GM23338 (cell line): ENCODE measurements at regions not wholly inside any gene's neighbourhood (a gene's known extent, or its start where the extent isn't known, plus 50 kb on each side); places are given as distances from the start of the nearest gene placed in this dataset.

Experiments used
- ATAC-seq: fragments of 200-7000 bp; cut with Tn5 transposase; 3 replicates; pipeline ENCODE4 v1.9.1; 2020
- DNase-seq: peaks from one replicate; pipeline ENCODE4 v3.0.0-alpha.2; 2015; ENCODE audit warnings: low spot score
- H2AFZ ChIP-seq: fragments of 200-600 bp; sonication (generic); 2 replicates; pipeline ENCODE4 v1.8.0; 2016; ENCODE audit warnings: antibody characterized with exemption, mild to moderate bottlenecking, moderate library complexity
- H3F3A ChIP-seq: fragments of 200-600 bp; sonication (generic); replicated peaks from 2 replicates; pipeline ENCODE4 v1.8.0; 2017; ENCODE audit warnings: antibody characterized with exemption, mixed run types, low read depth
- H3K27ac ChIP-seq: fragments of 200-600 bp; sonication (generic); 2 replicates; pipeline ENCODE4 v1.6.1; 2016; ENCODE audit warnings: low read depth
- H3K27me3 ChIP-seq: fragments of 200-600 bp; sonication (generic); 2 replicates; pipeline ENCODE4 v1.8.0; 2016; ENCODE audit warnings: mild to moderate bottlenecking, mixed run types, moderate library complexity; ENCODE audit not compliant: insufficient read depth
- H3K36me3 ChIP-seq: fragments of 200-600 bp; sonication (generic); 2 replicates; pipeline ENCODE4 v1.8.0; 2016; ENCODE audit warnings: mild to moderate bottlenecking; ENCODE audit not compliant: insufficient read depth
- H3K4me1 ChIP-seq: fragments of 200-600 bp; sonication (generic); 2 replicates; pipeline ENCODE4 v1.8.0; 2016; ENCODE audit warnings: mild to moderate bottlenecking, moderate library complexity; ENCODE audit not compliant: insufficient read depth
- H3K4me2 ChIP-seq: fragments of 200-600 bp; sonication (generic); 2 replicates; pipeline ENCODE4 v1.7.1; 2017; ENCODE audit warnings: mixed run types
- H3K4me3 ChIP-seq: fragments of 200-600 bp; sonication (generic); 2 replicates; pipeline ENCODE4 v1.6.1; 2016; ENCODE audit warnings: mixed run types
- H3K79me2 ChIP-seq: fragments of 200-600 bp; sonication (generic); replicated peaks from 2 replicates; pipeline ENCODE4 v1.8.0; 2017; ENCODE audit warnings: mild to moderate bottlenecking; ENCODE audit not compliant: insufficient read depth
- H3K9me2 ChIP-seq: fragments of 200-600 bp; sonication (generic); 2 replicates; pipeline ENCODE4 v1.8.0; 2017; ENCODE audit not compliant: insufficient read depth
- H4K20me1 ChIP-seq: fragments of 200-600 bp; sonication (generic); replicated peaks from 2 replicates; pipeline ENCODE4 v1.8.0; 2017; ENCODE audit warnings: mild to moderate bottlenecking; ENCODE audit not compliant: insufficient read depth
- H3K27ac Mint-ChIP-seq: 2 replicates; pipeline ENCODE4 v1.8.0; 2020; ENCODE audit warnings: inconsistent platforms, mild to moderate bottlenecking, moderate library complexity, mixed read lengths
- H3K27me3 Mint-ChIP-seq: 3 replicates; pipeline ENCODE4 v1.8.0; 2022; ENCODE audit warnings: low read depth, mild to moderate bottlenecking, moderate library complexity, mixed read lengths, inconsistent platforms; ENCODE audit not compliant: insufficient read depth, poor library complexity
- H3K36me3 Mint-ChIP-seq: 3 replicates; pipeline ENCODE4 v1.8.0; 2021; ENCODE audit warnings: low read depth, mild to moderate bottlenecking, inconsistent platforms, moderate library complexity, mixed read lengths
- H3K4me1 Mint-ChIP-seq: 3 replicates; pipeline ENCODE4 v1.8.0; 2020; ENCODE audit warnings: mild to moderate bottlenecking, inconsistent platforms, mixed read lengths
- H3K4me3 Mint-ChIP-seq: 3 replicates; pipeline ENCODE4 v1.8.0; 2021; ENCODE audit warnings: moderate library complexity, mild to moderate bottlenecking, inconsistent platforms, mixed read lengths
- H3K9me3 Mint-ChIP-seq: 3 replicates; pipeline ENCODE4 v1.8.0; 2020; ENCODE audit warnings: moderate library complexity, mild to moderate bottlenecking, inconsistent platforms, mixed read lengths
- ETS1 ChIP-seq: IDR thresholded peaks from 2 replicates; pipeline ENCODE4 v1.6.1; 2016; ENCODE audit warnings: antibody characterized with exemption
- EZH2 ChIP-seq: fragments of 200-600 bp; sonication (generic); IDR thresholded peaks from one replicate; pipeline ENCODE4 v1.8.0; 2017; ENCODE audit warnings: antibody characterized with exemption, mild to moderate bottlenecking, low read depth; ENCODE audit not compliant: unreplicated experiment
- ZNF331 ChIP-seq: fragments of 250-450 bp; sonication (Bioruptor Pico); IDR thresholded peaks from 2 replicates; pipeline ENCODE4 v1.5.0; 2020; ENCODE audit warnings: low read depth, mild to moderate bottlenecking, moderate library complexity
- ZNF462 ChIP-seq: fragments of 250-450 bp; sonication (Bioruptor Pico); IDR thresholded peaks from 2 replicates; pipeline ENCODE4 v1.5.0; 2020; ENCODE audit warnings: mild to moderate bottlenecking, moderate library complexity

GRCh38 chr3:187849016-187849654, 103.9 kb upstream of the BCL6 start (continued):
- TF ChIP-seq ZNF462 (CRISPR knock-in tag) (no peak), ETS1 (no peak), EZH2 (no peak)

GRCh38 chr3:187850258-187850921, 105.1 kb upstream of the BCL6 start:
- ATAC-seq, result no peak
- Histone ChIP-seq H3K4me2 (no peak overlapping the region), H3F3A (no peaks in the 10 kb centered on the region), H3K27ac (no peak overlapping the region), H3K27me3 (no peaks in the 10 kb centered on the region), H3K4me1 (no peaks in the 10 kb centered on the region), H3K36me3 (no peaks in the 10 kb centered on the region; the same call in 1 of the 2 replicates), H2AFZ (no peak overlapping the region), H3K9me2 (0 out of 2 replicates have a peak, but pooled peaks cover 4% of the 10 kb centered on the region), H3K4me3 (no peak overlapping the region), H4K20me1 (no peaks in the 10 kb centered on the region), H3K79me2 (no peaks in the 10 kb centered on the region)
- H3K4me3 Mint-ChIP-seq, result no peak overlapping the region
- no peak for DNase-seq
- no peak for TF ChIP-seq ZNF331 (CRISPR knock-in tag)
- peaks cover 10% of the 10 kb centered on the region; the same call in 2 of the 3 replicates for H3K9me3 Mint-ChIP-seq
- peaks cover 12% of the 10 kb centered on the region; the same call in 2 of the 3 replicates for H3K36me3 Mint-ChIP-seq
- H3K27me3 Mint-ChIP-seq, result no peaks in the 10 kb centered on the region
- H3K4me1 Mint-ChIP-seq, result no peaks in the 10 kb centered on the region
- H3K27ac Mint-ChIP-seq, result no peak overlapping the region
